ENCODE measurements at regions not wholly inside any gene's neighbourhood (a gene's known extent, or its start where the extent isn't known, plus 50 kb on each side); places are given as distances from the start of the nearest gene placed in this dataset.

DNA sequence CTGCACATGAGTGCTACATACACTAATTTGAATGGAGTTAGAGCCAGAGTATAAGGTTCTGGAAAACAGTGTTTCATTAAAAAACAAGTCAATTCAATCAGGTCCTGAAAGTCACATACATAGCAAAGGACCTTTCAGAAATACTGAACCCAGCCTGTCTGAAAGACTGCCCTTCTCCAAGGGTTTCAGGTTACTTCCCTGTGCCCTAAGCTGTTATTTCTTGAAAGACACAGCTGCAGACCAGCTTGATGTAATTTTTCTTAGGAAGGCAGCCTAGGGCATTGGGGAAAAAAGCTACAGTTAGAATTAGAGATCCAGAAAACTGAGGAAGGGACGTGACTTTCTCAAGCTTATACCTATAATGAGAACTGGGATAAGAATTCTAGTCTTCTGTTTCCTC, 155.9 kb upstream of the MAOA start:
- no CpG with 5 or more reads among the region's 1 CpG for WGBS (ENCODE audit: extremely low coverage, insufficient coverage, insufficient read length)
- no peaks in the 10 kb centered on the region for H3K9me3 ChIP-seq (ENCODE audit: insufficient read depth, low read depth, low read length)
- H4K8ac ChIP-seq (ENCODE audit: low read depth, low read length): no peak overlapping the region
- H4K91ac ChIP-seq (ENCODE audit: low read depth, low read length): no peak overlapping the region
- H2BK120ac ChIP-seq (ENCODE audit: insufficient read depth, low read length, poor library complexity): no peak overlapping the region
- H3K27me3 ChIP-seq (ENCODE audit: insufficient read depth, low read length): no peaks in the 10 kb centered on the region
- DNase-seq: no peak
- no peak overlapping the region for H3K14ac ChIP-seq (ENCODE audit: low read length)
- H2AFZ ChIP-seq (ENCODE audit: insufficient read depth, low read length, poor library complexity): no peak overlapping the region
- no peak overlapping the region for H2AK5ac ChIP-seq (ENCODE audit: low read length)
- H3K36me3 ChIP-seq (ENCODE audit: control insufficient read depth in 1 of 2, insufficient read depth in 2 of 2, low read length in 2 of 2): no peaks in the 10 kb centered on the region
- H3K18ac ChIP-seq (ENCODE audit: low read length): no peak overlapping the region
- no peak overlapping the region for H3K9ac ChIP-seq (ENCODE audit: low read length)
- no peaks in the 10 kb centered on the region for H3K4me1 ChIP-seq (ENCODE audit: control insufficient read depth in 1 of 2, insufficient read depth in 2 of 2, low read length in 2 of 2)
- no peak overlapping the region for H3K4ac ChIP-seq (ENCODE audit: low read depth, low read length)
- H2BK5ac ChIP-seq (ENCODE audit: low read depth, low read length, poor library complexity): no peak overlapping the region
- H3K27ac ChIP-seq (ENCODE audit: low read depth, low read length): peak overlapping the region; percentile 41
- H3K79me2 ChIP-seq (ENCODE audit: control insufficient read depth, insufficient read depth, low read length, poor library complexity): no peaks in the 10 kb centered on the region
- H3K4me3 ChIP-seq (ENCODE audit: low read depth, low read length): no peak overlapping the region
- H4K12ac ChIP-seq (ENCODE audit: low read depth, low read length): no peak overlapping the region
- H3K79me1 ChIP-seq (ENCODE audit: low read length): no peaks in the 10 kb centered on the region
- H3K23ac ChIP-seq (ENCODE audit: low read length): no peak overlapping the region
- H3K4me2 ChIP-seq (ENCODE audit: low read length): no peak overlapping the region
- H2BK12ac ChIP-seq (ENCODE audit: low read length): no peak overlapping the region

DNA sequence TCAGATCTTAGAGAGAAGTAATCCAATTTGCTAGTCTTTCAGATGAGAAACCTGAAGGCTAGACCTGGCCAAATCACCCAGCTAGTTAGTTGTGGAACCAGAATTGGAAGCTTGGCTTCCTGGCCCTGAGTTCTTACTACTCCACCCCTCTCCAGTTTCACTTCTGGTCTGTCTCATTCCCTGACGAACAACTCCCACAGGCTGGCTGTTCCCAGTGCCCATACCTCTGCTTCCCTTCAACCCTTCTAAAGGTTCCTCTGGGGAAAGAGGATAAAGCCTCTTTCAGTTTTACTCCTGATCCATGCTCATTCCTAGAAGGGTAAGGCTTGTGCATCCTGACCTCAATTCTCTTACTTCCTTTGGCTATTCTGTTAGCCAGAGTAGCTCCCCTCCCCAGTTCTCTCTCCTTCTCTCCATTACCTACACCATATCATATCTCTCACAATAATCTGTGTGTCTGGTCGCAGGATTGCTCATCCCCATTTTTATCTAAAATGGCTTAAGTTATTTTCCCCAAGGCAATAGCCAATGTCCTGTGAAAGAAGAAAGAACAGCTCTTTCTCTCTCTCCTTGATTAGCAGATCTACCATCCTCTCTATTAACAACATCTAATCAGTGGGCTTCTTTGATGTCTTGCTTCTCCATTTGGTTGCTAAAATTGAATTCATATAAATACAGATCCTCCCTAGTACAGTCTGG, 155.0 kb upstream of the MAOA start:
- WGBS (ENCODE audit: extremely low coverage, insufficient coverage, insufficient read length): no CpG with 5 or more reads among the region's 2 CpGs
- Histone ChIP-seq H3K36me3 (ENCODE audit: control insufficient read depth in 1 of 2, insufficient read depth in 2 of 2, low read length in 2 of 2) (no peaks in the 10 kb centered on the region), H2AK5ac (ENCODE audit: low read length) (no peak overlapping the region), H3K4me3 (ENCODE audit: low read depth, low read length) (no peak overlapping the region), H3K23ac (ENCODE audit: low read length) (no peak overlapping the region), H3K4me2 (ENCODE audit: low read length) (no peak overlapping the region), H3K4ac (ENCODE audit: low read depth, low read length) (no peak overlapping the region), H3K9ac (ENCODE audit: low read length) (no peak overlapping the region), H2BK120ac (ENCODE audit: insufficient read depth, low read length, poor library complexity) (peak overlapping the region; percentile 6), H4K91ac (ENCODE audit: low read depth, low read length) (no peak overlapping the region), H3K9me3 (ENCODE audit: insufficient read depth, low read depth, low read length) (no peaks in the 10 kb centered on the region), H3K27ac (ENCODE audit: low read depth, low read length) (peak overlapping the region; percentile 74), H2BK12ac (ENCODE audit: low read length) (no peak overlapping the region), H4K12ac (ENCODE audit: low read depth, low read length) (no peak overlapping the region), H3K79me2 (ENCODE audit: control insufficient read depth, insufficient read depth, low read length, poor library complexity) (no peaks in the 10 kb centered on the region), H3K79me1 (ENCODE audit: low read length) (no peaks in the 10 kb centered on the region), H4K8ac (ENCODE audit: low read depth, low read length) (peak overlapping the region; percentile 10), H3K4me1 (ENCODE audit: control insufficient read depth in 1 of 2, insufficient read depth in 2 of 2, low read length in 2 of 2) (no peaks in the 10 kb centered on the region), H3K18ac (ENCODE audit: low read length) (no peak overlapping the region), H3K14ac (ENCODE audit: low read length) (no peak overlapping the region), H2AFZ (ENCODE audit: insufficient read depth, low read length, poor library complexity) (no peak overlapping the region), H2BK5ac (ENCODE audit: low read depth, low read length, poor library complexity) (peak overlapping the region; percentile 56), H3K27me3 (ENCODE audit: insufficient read depth, low read length) (no peaks in the 10 kb centered on the region)
- DNase-seq: peak; percentile 14 to 62

DNA sequence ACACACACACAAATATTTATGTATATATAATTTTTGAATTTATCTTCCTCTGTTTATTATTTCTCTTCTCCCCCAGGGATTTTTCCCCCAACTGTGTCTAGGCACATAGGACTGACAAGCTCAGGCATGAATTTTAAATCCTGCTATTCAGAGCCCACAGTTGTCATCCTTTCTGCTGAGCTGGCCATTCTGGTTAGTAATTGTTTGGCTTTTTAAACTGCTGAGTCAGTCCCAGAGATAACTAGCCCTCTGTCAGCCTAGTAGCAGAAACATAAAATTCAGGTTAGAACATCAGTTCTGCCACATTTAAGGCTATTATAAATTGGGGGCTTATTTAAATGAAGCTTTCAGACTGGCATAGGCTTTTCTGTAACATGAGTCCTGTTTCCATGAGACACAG, 151.7 kb upstream of the MAOA start:
- Histone ChIP-seq H4K8ac (ENCODE audit: low read depth, low read length) (no peak overlapping the region), H4K91ac (ENCODE audit: low read depth, low read length) (no peak overlapping the region), H3K23ac (ENCODE audit: low read length) (no peak overlapping the region), H2AK5ac (ENCODE audit: low read length) (no peak overlapping the region), H3K27ac (ENCODE audit: low read depth, low read length) (no peak overlapping the region), H2BK12ac (ENCODE audit: low read length) (no peak overlapping the region), H2AFZ (ENCODE audit: insufficient read depth, low read length, poor library complexity) (no peak overlapping the region), H2BK120ac (ENCODE audit: insufficient read depth, low read length, poor library complexity) (no peak overlapping the region), H3K27me3 (ENCODE audit: insufficient read depth, low read length) (no peaks in the 10 kb centered on the region), H2BK5ac (ENCODE audit: low read depth, low read length, poor library complexity) (no peak overlapping the region), H3K4ac (ENCODE audit: low read depth, low read length) (no peak overlapping the region), H3K36me3 (ENCODE audit: control insufficient read depth in 1 of 2, insufficient read depth in 2 of 2, low read length in 2 of 2) (no peaks in the 10 kb centered on the region), H3K4me3 (ENCODE audit: low read depth, low read length) (no peak overlapping the region), H3K4me2 (ENCODE audit: low read length) (no peak overlapping the region), H3K9me3 (ENCODE audit: insufficient read depth, low read depth, low read length) (no peaks in the 10 kb centered on the region), H3K79me2 (ENCODE audit: control insufficient read depth, insufficient read depth, low read length, poor library complexity) (no peaks in the 10 kb centered on the region), H3K79me1 (ENCODE audit: low read length) (no peaks in the 10 kb centered on the region), H3K4me1 (ENCODE audit: control insufficient read depth in 1 of 2, insufficient read depth in 2 of 2, low read length in 2 of 2) (no peaks in the 10 kb centered on the region), H3K18ac (ENCODE audit: low read length) (no peak overlapping the region), H3K9ac (ENCODE audit: low read length) (no peak overlapping the region), H4K12ac (ENCODE audit: low read depth, low read length) (no peak overlapping the region), H3K14ac (ENCODE audit: low read length) (no peak overlapping the region)
- no peak for DNase-seq

DNA sequence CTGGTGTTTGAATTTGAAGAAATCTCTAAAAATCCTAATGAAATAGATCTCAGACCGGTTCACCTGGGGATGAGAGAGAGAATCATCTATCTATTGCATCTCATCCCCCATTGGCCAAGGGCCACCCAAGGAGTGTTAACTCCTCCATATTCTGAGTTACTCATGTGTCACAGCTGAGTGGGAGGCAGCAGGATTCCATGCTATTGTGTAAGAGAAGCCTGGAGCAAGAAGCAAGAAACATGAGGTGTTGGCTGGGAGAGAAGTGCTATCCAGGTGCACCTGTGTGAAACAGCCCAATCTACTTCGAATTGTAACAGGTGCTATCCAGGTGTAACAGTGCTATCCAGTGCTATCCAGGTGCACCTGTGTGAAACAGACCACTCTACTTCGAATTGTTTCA, 150.3 kb upstream of the MAOA start:
- Histone ChIP-seq H3K36me3 (ENCODE audit: control insufficient read depth in 1 of 2, insufficient read depth in 2 of 2, low read length in 2 of 2) (no peaks in the 10 kb centered on the region), H2AFZ (ENCODE audit: insufficient read depth, low read length, poor library complexity) (no peak overlapping the region), H3K23ac (ENCODE audit: low read length) (no peak overlapping the region), H2BK120ac (ENCODE audit: insufficient read depth, low read length, poor library complexity) (no peak overlapping the region), H3K79me1 (ENCODE audit: low read length) (no peaks in the 10 kb centered on the region), H3K79me2 (ENCODE audit: control insufficient read depth, insufficient read depth, low read length, poor library complexity) (no peaks in the 10 kb centered on the region), H2AK5ac (ENCODE audit: low read length) (no peak overlapping the region), H2BK12ac (ENCODE audit: low read length) (no peak overlapping the region), H3K14ac (ENCODE audit: low read length) (no peak overlapping the region), H3K4me3 (ENCODE audit: low read depth, low read length) (no peak overlapping the region), H4K91ac (ENCODE audit: low read depth, low read length) (no peak overlapping the region), H3K9ac (ENCODE audit: low read length) (no peak overlapping the region), H3K4me2 (ENCODE audit: low read length) (no peak overlapping the region), H3K27ac (ENCODE audit: low read depth, low read length) (no peak overlapping the region), H4K12ac (ENCODE audit: low read depth, low read length) (no peak overlapping the region), H4K8ac (ENCODE audit: low read depth, low read length) (no peak overlapping the region), H3K4me1 (ENCODE audit: control insufficient read depth in 1 of 2, insufficient read depth in 2 of 2, low read length in 2 of 2) (no peaks in the 10 kb centered on the region), H3K18ac (ENCODE audit: low read length) (no peak overlapping the region), H3K4ac (ENCODE audit: low read depth, low read length) (no peak overlapping the region), H2BK5ac (ENCODE audit: low read depth, low read length, poor library complexity) (no peak overlapping the region), H3K9me3 (ENCODE audit: insufficient read depth, low read depth, low read length) (no peaks in the 10 kb centered on the region), H3K27me3 (ENCODE audit: insufficient read depth, low read length) (no peaks in the 10 kb centered on the region)
- WGBS (ENCODE audit: extremely low coverage, insufficient coverage, insufficient read length): no CpG with 5 or more reads among the region's 3 CpGs
- DNase-seq: peak; percentile 38 to 59

Data from trophoblast cell (in vitro differentiated cells and primary cell).